ENCODE measurements at regions not wholly inside any gene's neighbourhood (a gene's known extent, or its start where the extent isn't known, plus 50 kb on each side); places are given as distances from the start of the nearest gene placed in this dataset.

DNA sequence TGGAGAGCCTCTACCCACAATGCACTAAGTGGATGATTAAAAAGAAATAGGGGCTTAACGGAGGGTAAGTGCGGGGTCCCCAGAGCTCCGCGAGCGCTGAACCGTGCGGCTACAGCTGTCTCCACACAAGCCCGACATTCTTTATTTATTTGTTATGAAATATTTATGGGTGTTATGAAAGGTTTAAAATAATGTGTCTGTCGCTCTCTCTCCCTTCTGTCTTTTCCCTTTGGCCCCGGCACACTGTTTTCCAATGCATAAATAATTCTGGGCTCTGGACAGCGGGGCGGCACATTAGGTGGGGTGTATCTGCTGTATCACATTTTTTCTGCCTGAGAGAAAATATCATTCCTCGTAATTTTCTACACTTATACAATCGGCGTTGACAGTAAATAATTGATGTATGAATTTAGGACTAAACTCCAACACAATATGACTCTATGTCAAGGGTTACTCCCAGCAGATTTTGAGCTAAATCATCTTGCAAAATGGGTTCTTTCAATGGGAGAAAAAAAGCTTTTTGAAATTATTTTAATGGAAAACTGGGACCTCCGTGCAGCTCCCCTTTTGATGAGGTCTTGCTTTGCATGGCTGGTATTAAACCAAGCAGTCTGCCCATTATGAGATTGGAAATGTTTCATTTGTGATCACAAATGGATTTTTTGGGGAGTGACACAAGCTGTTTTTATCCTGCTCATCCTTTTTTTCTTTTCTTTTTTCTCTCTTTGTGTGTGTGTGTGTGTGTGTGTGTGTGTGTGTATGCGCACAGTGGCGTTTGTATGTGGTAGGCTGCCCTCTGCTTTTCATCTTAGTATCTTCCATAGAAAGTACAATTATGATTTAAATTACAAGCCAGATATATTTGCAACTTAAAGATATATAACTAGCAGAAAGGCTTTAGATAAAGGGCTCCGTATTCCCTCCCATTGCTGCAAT is 370.6 kb upstream of the IRX4 start:
- no peak for DNase-seq (ENCODE audit: low read depth, low spot score)
- CTCF ChIA-PET = no interaction called here
- POLR2A ChIA-PET = no interaction called here
- H3K9me1 ChIP-seq (replicated peaks; ENCODE audit: control insufficient read depth, extremely low read depth, insufficient read depth, low read length) = no peaks in the 10 kb centered on the region
- no peak for TF ChIP-seq JUN (IDR thresholded peaks at IDR 0.05; ENCODE audit: borderline replicate concordance, insufficient read depth, insufficient read length, low read depth)
- dilution Hi-C loops (cut with MboI; ENCODE audit: extremely low pct_ligation_motif_present, low sequenced_read_pairs) = no loop called here
- no peak overlapping the region for H3K4me3 ChIP-seq (replicated peaks in 1 of 3; ENCODE audit: insufficient read depth in 1 of 3, low read depth in 1 of 3, low read length in 3 of 3)
- peaks cover 5% of the 10 kb centered on the region for H3K9me3 ChIP-seq (replicated peaks; ENCODE audit: control insufficient read depth, insufficient read depth, low read length)
- no peak overlapping the region for H3K4me2 ChIP-seq (ENCODE audit: insufficient read depth, low read length)
- H2AFZ ChIP-seq (ENCODE audit: low read depth, low read length) = no peak overlapping the region
- no TSS peak for BruUV-seq (replicated peaks)
- H3K27me3 ChIP-seq (ENCODE audit: control insufficient read depth in 2 of 2, insufficient read depth in 2 of 2, low read length in 2 of 2) = no peaks in the 10 kb centered on the region
- no peaks in the 10 kb centered on the region for H3K4me1 ChIP-seq (ENCODE audit: control insufficient read depth, extremely low read depth, insufficient read depth, low read length)
- no peaks in the 10 kb centered on the region for H3K79me2 ChIP-seq (ENCODE audit: control insufficient read depth, insufficient read depth, low read length)
- H3K9ac ChIP-seq (replicated peaks; ENCODE audit: extremely low read depth, insufficient read depth, low read length) = no peak overlapping the region
- intact Hi-C loops (cut with micrococcal nuclease) = no loop called here
- H4K20me1 ChIP-seq (replicated peaks; ENCODE audit: control insufficient read depth, extremely low read depth, insufficient read depth, low read length) = no peaks in the 10 kb centered on the region
- no peak overlapping the region for H3K27ac ChIP-seq (ENCODE audit: insufficient read depth, low read depth, low read length)
- no peaks in the 10 kb centered on the region for H3K36me3 ChIP-seq (ENCODE audit: control insufficient read depth in 2 of 2, extremely low read depth in 1 of 2, insufficient read depth in 2 of 2, low read length in 2 of 2)
- no peak for FAIRE-seq

DNA sequence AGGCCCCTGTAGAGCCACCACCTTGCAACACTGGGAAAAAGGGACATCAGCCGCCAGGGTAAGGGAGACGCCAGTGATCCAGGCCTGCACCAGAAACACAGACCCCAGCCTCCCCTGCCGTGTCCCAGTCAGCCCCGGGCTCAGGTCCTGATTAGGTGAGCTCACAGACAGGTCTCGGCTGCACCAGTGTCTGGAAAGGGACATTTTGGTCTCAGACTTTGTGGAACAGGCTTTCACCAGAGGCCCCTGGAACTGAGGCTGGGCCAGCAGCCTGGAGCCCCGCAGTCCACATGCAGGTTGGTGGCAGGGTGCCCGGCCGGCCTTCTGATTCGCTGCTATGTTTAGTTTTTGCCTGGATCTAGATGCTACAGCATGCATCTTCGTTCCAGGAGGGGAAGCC is 369.0 kb upstream of the IRX4 start:
- no peak for FAIRE-seq

More for the DNA sequence above, 369.0 kb upstream of the IRX4 start:
- Histone ChIP-seq H3K4me2 (ENCODE audit: insufficient read depth, low read length) (no peak overlapping the region), H4K20me1 (replicated peaks; ENCODE audit: control insufficient read depth, extremely low read depth, insufficient read depth, low read length) (no peaks in the 10 kb centered on the region), H2AFZ (ENCODE audit: low read depth, low read length) (no peak overlapping the region), H3K27ac (ENCODE audit: insufficient read depth, low read depth, low read length) (no peak overlapping the region), H3K9ac (replicated peaks; ENCODE audit: extremely low read depth, insufficient read depth, low read length) (no peak overlapping the region), H3K4me3 (replicated peaks in 1 of 3; ENCODE audit: insufficient read depth in 1 of 3, low read depth in 1 of 3, low read length in 3 of 3) (no peak overlapping the region), H3K4me1 (ENCODE audit: control insufficient read depth, extremely low read depth, insufficient read depth, low read length) (no peaks in the 10 kb centered on the region), H3K9me1 (replicated peaks; ENCODE audit: control insufficient read depth, extremely low read depth, insufficient read depth, low read length) (no peaks in the 10 kb centered on the region), H3K36me3 (ENCODE audit: control insufficient read depth in 2 of 2, extremely low read depth in 1 of 2, insufficient read depth in 2 of 2, low read length in 2 of 2) (no peaks in the 10 kb centered on the region), H3K27me3 (ENCODE audit: control insufficient read depth in 2 of 2, insufficient read depth in 2 of 2, low read length in 2 of 2) (no peaks in the 10 kb centered on the region), H3K79me2 (ENCODE audit: control insufficient read depth, insufficient read depth, low read length) (no peaks in the 10 kb centered on the region), H3K9me3 (replicated peaks; ENCODE audit: control insufficient read depth, insufficient read depth, low read length) (peaks cover 5% of the 10 kb centered on the region)
- no peak for TF ChIP-seq CTCF (IDR thresholded peaks at IDR 0.05; ENCODE audit: extremely low read depth in 1 of 2, insufficient read depth in 1 of 2, low read depth in 1 of 2, low read length in 2 of 2)
- no peak for TF ChIP-seq EZH2 (IDR thresholded peaks at IDR 0.05; ENCODE audit: borderline replicate concordance, low read depth, low read length, severe bottlenecking)
- TF ChIP-seq POLR2AphosphoS5 (IDR thresholded peaks at IDR 0.05; ENCODE audit: insufficient read depth, low read depth, low read length) = no peak
- no peak for TF ChIP-seq GATA2 (IDR thresholded peaks at IDR 0.05; ENCODE audit: insufficient read depth, insufficient read length, low read depth, low read length)
- TF ChIP-seq JUN (IDR thresholded peaks at IDR 0.05; ENCODE audit: borderline replicate concordance, insufficient read depth, insufficient read length, low read depth) = no peak
- TF ChIP-seq MYC (IDR thresholded peaks at IDR 0.05; ENCODE audit: low read depth, low read length) = no peak
- TF ChIP-seq POLR2A (IDR thresholded peaks at IDR 0.05; ENCODE audit: low read depth, low read length) = no peak
- TF ChIP-seq, protein P1, sequence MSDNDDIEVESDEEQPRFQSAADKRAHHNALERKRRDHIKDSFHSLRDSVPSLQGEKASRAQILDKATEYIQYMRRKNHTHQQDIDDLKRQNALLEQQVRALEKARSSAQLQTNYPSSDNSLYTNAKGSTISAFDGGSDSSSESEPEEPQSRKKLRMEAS (IDR thresholded peaks at IDR 0.05; ENCODE audit: insufficient read depth, insufficient read length) = no peak
- no peak for TF ChIP-seq FOS (IDR thresholded peaks at IDR 0.05; ENCODE audit: borderline replicate concordance, insufficient read depth, low read length)
- dilution Hi-C loops (cut with MboI; ENCODE audit: extremely low pct_ligation_motif_present, low sequenced_read_pairs) (no loop called here), intact Hi-C loops (cut with micrococcal nuclease) (no loop called here)
- DNase-seq (ENCODE audit: low read depth, low spot score) = no peak
- BruUV-seq (replicated peaks) = no TSS peak
- POLR2A ChIA-PET = no interaction called here
- CTCF ChIA-PET = no interaction called here

Measured in endothelial cell of umbilical vein (primary cell).